Thyroid gland (tissue), 4 donors: ENCODE measurements at regions not wholly inside any gene's neighbourhood (a gene's known extent, or its start where the extent isn't known, plus 50 kb on each side); places are given as distances from the start of the nearest gene placed in this dataset.

Source experiments
- DNase-seq, 2 donors: peaks; one replicate each; pipeline ENCODE4 v3.0.0-alpha.2; 2019
- H3K27ac ChIP-seq, 3 donors: fragments of 200-600 bp; sonication (generic); 1 replicate in 2 of 3; 2 replicates in 1 of 3; pipeline ENCODE4 v1.5.1; 2016 to 2019; ENCODE audit warnings: mild to moderate bottlenecking in 1 of 3, moderate library complexity in 1 of 3
- H3K27me3 ChIP-seq: fragments of 200-600 bp; sonication (generic); one replicate; pipeline ENCODE4 v1.5.1; 2019
- H3K36me3 ChIP-seq, 2 donors: fragments of 200-600 bp; sonication (generic); one replicate each; pipeline ENCODE4 v1.5.1; 2016 to 2019
- H3K4me1 ChIP-seq, 2 donors: fragments of 200-600 bp; sonication (generic); one replicate each; pipeline ENCODE4 v1.5.1; 2017 to 2019
- H3K4me3 ChIP-seq, 3 donors: fragments of 200-600 bp; sonication (generic); replicated peaks in 1 of 3; 1 replicate in 2 of 3; 2 replicates in 1 of 3; pipeline ENCODE4 v1.5.1; 2016; ENCODE audit warnings: mild to moderate bottlenecking in 1 of 3
- H3K9me3 ChIP-seq: fragments of 200-600 bp; sonication (generic); one replicate; pipeline ENCODE4 v1.5.1; 2017
- POLR2A ChIP-seq, 2 donors: fragments of 450-650 bp; IDR thresholded peaks; one replicate each; pipeline ENCODE4 v1.6.1; 2017; ENCODE audit warnings: antibody characterized with exemption in 2 of 2, mild to moderate bottlenecking in 2 of 2, moderate library complexity in 1 of 2
- WGBS, 2 donors: methylation state at CpG; one replicate each; pipeline ENCODE4 v1.1.5; 2017; 5-methylcytosine and 5-hydroxymethylcytosine counted together
- intact Hi-C: fragments of 100-400 bp; cut with DNase I; formaldehyde crosslinking; loops from one replicate; pipeline ENCODE4 v1.15.1; 2023
- TF ChIP-seq, protein P1 (sequence below), 6 experiments: fragments of 200-600 bp in 3 of 6; fragments of 450-650 bp in 3 of 6; sonication (generic) in 3 of 6; IDR thresholded peaks; one replicate each; pipeline ENCODE4 v1.5.1; 2016 to 2019; ENCODE audit warnings: antibody characterized with exemption in 6 of 6, mild to moderate bottlenecking in 2 of 6, inconsistent platforms in 1 of 6, moderate library complexity in 1 of 6

DNA sequence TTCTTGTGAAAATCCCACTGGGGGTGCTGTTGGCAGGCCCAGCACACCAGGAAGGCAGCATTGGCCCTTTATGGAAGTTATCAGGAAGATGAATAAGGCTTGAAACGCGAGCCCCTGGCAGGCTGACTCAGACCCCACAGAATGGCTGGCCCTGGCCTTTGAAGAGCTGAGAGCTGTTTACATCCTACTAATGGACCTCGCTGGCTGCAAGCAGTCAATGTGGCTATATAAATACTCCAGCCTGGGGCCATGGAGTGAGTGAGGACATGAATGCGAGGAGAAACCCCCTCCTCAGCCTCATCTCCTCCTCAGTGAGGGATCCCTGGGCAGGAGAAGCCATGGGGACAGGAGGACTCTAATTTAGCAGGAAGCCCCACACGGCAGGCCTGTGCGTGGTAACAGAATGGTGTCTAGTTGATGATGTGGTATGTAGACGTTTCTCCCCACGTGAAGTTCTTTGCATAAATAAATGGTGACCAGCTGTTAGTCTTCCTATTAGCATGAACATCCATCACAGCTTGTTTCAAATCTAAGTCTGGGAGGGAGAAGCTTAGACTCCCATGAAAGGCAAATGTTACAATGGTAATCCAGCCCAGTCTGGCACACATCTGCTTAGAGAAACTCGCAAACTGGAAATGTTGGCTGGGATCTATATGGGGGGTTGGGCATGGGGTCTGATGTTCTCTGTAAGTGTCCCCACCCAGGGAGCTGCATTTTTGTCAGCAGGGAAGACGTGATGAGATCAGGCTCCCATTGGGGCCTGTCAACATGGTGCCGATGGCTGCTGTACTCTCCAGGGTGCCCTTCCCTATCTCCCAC is 175.1 kb upstream of the PITX1 start:
- DNase-seq, result no peak
- no peaks in the 10 kb centered on the region for H3K9me3 ChIP-seq
- H3K36me3 ChIP-seq, result no peaks in the 10 kb centered on the region
- WGBS, 2 donors, result 80 to 83% methylated on average over 11 of the region's 11 CpGs
- no peaks in the 10 kb centered on the region for H3K4me1 ChIP-seq
- intact Hi-C loops, result no loop called here
- TF ChIP-seq POLR2A (IDR thresholded peaks at IDR 0.05), result no peak
- TF ChIP-seq, protein P1, sequence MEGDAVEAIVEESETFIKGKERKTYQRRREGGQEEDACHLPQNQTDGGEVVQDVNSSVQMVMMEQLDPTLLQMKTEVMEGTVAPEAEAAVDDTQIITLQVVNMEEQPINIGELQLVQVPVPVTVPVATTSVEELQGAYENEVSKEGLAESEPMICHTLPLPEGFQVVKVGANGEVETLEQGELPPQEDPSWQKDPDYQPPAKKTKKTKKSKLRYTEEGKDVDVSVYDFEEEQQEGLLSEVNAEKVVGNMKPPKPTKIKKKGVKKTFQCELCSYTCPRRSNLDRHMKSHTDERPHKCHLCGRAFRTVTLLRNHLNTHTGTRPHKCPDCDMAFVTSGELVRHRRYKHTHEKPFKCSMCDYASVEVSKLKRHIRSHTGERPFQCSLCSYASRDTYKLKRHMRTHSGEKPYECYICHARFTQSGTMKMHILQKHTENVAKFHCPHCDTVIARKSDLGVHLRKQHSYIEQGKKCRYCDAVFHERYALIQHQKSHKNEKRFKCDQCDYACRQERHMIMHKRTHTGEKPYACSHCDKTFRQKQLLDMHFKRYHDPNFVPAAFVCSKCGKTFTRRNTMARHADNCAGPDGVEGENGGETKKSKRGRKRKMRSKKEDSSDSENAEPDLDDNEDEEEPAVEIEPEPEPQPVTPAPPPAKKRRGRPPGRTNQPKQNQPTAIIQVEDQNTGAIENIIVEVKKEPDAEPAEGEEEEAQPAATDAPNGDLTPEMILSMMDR (IDR thresholded peaks at IDR 0.05), result no peak
- H3K27me3 ChIP-seq, result no peaks in the 10 kb centered on the region
- no peak overlapping the region for H3K27ac ChIP-seq
- H3K4me3 ChIP-seq, result no peak overlapping the region

DNA sequence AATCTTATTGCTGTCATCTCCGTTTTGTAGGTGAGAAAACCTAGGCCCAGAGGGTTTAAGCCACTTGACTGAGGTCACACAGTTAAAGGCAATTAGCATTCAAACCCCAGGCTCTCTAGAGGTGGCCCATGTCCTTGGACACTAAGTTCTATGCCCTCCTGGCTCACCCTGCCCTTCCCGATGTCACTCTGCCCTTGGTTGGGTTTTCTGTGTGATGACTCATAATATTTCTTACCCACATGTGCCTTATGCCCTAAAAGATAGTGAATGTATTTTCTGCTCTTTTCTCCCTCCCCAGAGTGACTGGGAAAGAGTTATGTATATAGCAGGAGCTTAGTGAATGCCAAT is 174.5 kb upstream of the PITX1 start:
- no peak for DNase-seq
- H3K27ac ChIP-seq, result no peak overlapping the region
- H3K27me3 ChIP-seq, result no peaks in the 10 kb centered on the region
- 81 to 88% methylated on average over 2 of the region's 2 CpGs for WGBS, 2 donors
- H3K36me3 ChIP-seq, result no peaks in the 10 kb centered on the region
- no peak for TF ChIP-seq POLR2A (IDR thresholded peaks at IDR 0.05)
- TF ChIP-seq, protein P1 (IDR thresholded peaks at IDR 0.05), result no peak
- no peak overlapping the region for H3K4me3 ChIP-seq
- H3K9me3 ChIP-seq, result no peaks in the 10 kb centered on the region
- no peaks in the 10 kb centered on the region for H3K4me1 ChIP-seq
- intact Hi-C loops, result no loop called here

DNA sequence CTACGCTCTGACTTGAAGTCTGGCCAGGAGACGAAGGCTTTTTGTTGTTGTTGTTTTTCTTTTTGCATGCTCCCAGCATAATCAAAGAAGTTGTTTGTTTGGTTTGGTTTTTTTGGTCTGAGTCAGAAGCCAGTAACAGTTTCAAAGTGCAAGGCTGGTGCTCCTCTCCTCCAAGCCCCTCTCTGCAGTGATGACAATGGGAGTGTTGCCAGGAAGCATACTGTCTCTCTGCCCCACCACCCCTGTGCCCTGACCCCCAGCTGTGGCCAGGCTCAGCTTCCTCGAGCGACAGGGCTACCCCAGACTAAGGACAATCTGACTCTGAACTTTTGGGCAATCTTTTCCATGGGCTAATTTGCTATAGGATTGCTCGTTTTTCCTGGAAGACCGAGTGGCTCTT is 173.8 kb upstream of the PITX1 start:
- DNase-seq, result no peak
- H3K4me3 ChIP-seq, result no peak overlapping the region
- 63 to 71% methylated on average over 6 of the region's 6 CpGs for WGBS, 2 donors
- intact Hi-C loops, result no loop called here
- H3K4me1 ChIP-seq, result no peaks in the 10 kb centered on the region
- H3K27me3 ChIP-seq, result no peaks in the 10 kb centered on the region
- TF ChIP-seq POLR2A (IDR thresholded peaks at IDR 0.05), result no peak
- TF ChIP-seq, protein P1 (IDR thresholded peaks at IDR 0.05), result no peak
- H3K27ac ChIP-seq, result no peak overlapping the region
- H3K9me3 ChIP-seq, result no peaks in the 10 kb centered on the region
- H3K36me3 ChIP-seq, result no peaks in the 10 kb centered on the region

DNA sequence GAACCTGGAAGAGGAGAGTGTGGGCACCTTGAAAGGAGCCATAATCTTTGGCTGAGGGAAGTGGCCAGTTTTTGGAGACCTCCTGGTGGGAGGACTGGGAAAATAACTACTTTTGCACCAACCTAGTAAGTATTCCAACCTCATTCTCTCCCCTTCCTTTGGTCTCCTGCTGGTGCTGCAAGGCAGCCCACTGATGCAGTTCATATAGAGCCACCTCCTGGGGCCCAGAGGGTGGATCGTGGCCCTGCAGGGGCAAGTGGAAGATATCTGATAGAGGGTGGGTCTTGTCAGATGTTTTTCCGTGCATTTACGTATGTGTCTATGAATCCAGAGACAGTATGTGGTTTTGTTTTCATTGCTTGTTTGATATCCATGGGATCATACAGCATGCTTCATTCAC is 172.8 kb upstream of the PITX1 start:
- H3K36me3 ChIP-seq, result no peaks in the 10 kb centered on the region
- intact Hi-C loops, result no loop called here
- no peaks in the 10 kb centered on the region for H3K9me3 ChIP-seq
- no peaks in the 10 kb centered on the region for H3K4me1 ChIP-seq
- 90 to 92% methylated on average over 3 of the region's 3 CpGs for WGBS, 2 donors
- no peak for DNase-seq
- H3K4me3 ChIP-seq, result no peak overlapping the region
- TF ChIP-seq, protein P1 (IDR thresholded peaks at IDR 0.05), result no peak
- TF ChIP-seq POLR2A (IDR thresholded peaks at IDR 0.05), result no peak
- no peak overlapping the region for H3K27ac ChIP-seq
- no peaks in the 10 kb centered on the region for H3K27me3 ChIP-seq

DNA sequence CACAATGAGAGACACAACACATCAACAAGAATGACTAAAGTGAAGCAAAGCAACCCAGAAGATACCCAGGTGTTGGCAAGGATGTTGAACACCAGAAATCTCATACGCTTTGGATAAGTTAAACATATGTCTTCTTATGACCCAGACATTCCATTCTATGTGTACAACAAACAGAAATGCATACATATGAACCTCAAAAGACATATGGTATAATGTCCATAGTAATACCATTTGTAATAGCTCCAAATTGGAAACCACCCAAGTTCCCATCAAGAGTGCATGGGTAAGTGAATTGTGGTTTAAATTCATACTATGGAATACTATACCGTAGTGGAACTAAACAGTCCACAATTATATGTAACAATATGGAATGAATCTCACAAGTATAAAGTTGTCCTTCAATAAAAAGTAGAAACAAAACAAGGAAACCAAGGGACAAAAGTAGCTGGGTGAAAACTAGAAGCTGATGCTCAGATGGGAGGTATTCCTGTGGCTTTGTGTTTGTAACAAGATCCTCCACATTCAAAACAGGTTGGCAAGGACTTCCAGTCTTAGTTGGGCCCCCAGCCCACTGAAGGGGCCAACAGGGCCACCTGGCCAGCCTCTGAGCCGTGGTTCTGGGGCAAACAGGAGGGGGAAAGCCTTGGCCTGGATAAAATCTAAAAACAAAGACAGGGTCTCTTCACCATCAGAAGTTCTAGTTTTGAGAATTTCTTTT is 171.8 kb upstream of the PITX1 start:
- Histone ChIP-seq H3K36me3 (no peaks in the 10 kb centered on the region), H3K4me1 (no peaks in the 10 kb centered on the region), H3K4me3 (no peak overlapping the region), H3K27ac (no peak overlapping the region), H3K27me3 (no peaks in the 10 kb centered on the region), H3K9me3 (no peaks in the 10 kb centered on the region)
- 84 to 89% methylated on average over 3 of the region's 3 CpGs for WGBS, 2 donors
- intact Hi-C loops, result no loop called here
- DNase-seq, result no peak
- no peak for TF ChIP-seq POLR2A (IDR thresholded peaks at IDR 0.05)
